GM19238 (cell line): ENCODE measurements at regions not wholly inside any gene's neighbourhood (a gene's known extent, or its start where the extent isn't known, plus 50 kb on each side); places are given as distances from the start of the nearest gene placed in this dataset.

Experiments
- DNase-seq: peaks from one replicate; pipeline ENCODE4 v3.0.0; 2011; ENCODE audit warnings: low spot score; ENCODE audit not compliant: insufficient read length

DNA sequence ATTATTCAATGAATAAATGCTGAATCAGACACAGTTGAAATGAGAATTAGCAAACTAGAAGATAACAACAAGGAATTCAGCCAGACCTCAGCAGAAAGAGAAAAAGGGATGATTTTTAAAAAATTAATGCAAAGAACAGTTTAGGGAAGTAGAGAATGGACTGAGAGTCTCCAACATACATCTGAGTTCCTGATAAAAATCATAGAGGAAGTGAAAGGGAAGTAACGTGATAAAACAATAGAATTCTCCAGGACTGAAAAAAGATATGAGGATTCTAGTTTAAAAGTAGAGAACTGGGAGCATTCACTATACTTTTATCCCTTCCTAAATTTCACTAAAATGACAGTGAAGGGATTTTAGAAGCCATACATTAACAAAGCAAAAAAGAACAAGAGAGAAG lies 592.0 kb downstream of the SOX6 start:
- DNase-seq: no peak

DNA sequence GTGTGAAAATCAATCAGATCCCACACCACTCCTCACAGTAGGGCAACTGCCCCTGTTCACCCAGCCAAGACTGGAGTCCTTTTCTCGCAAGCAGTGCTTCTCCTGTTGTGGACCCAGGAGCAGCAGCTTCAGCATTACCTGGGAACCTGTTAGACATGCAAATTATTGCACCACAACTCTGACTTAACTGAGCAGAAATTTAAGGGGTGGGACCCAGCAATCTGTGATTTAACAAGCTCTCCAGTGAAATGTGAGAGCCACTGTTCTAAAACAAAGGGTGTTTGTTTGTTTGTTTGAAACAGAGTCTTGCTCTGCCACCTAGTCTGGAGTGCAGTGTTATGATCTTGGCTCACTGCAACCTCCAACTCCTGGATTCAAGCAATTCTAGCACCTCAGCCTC lies 591.4 kb downstream of the SOX6 start:
- DNase-seq: no peak

DNA sequence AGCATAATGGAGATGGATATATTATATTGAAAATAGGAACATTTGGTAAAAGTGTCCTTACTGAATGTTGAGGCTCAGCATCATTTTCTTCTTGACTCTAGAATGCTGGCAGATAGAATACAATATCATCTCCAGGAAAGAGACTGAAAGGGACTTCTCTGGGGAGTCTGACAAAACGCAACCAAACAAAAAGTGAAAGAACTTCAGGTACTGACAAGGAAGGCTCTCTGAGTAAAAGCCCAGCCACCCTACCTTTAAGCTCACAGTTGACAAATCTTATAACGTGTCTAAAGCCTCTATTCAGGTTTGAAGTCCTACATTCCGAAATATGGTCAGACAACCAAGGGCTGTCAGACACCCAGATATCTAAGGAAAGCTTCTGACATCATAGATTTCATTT lies 590.8 kb downstream of the SOX6 start:
- no peak for DNase-seq

DNA sequence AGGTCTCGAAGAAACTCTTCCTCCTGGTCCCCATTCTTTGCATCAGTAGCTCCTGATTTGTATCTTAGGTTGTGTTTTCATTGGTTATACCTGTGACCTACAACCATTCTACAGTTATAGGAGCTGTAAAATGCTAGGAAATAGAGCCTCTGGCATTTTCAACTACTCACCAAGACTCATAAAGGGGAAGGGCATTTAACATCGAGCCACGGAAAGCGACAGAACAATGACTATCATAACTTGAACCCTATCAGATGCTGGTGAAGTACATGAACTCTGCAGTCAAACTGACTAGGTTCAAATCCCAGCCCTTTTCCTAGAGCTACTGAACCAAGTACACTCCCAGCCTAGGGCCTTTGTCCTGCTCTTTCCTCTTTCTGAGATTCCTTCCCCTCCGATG lies 588.0 kb downstream of the SOX6 start:
- no peak for DNase-seq

DNA sequence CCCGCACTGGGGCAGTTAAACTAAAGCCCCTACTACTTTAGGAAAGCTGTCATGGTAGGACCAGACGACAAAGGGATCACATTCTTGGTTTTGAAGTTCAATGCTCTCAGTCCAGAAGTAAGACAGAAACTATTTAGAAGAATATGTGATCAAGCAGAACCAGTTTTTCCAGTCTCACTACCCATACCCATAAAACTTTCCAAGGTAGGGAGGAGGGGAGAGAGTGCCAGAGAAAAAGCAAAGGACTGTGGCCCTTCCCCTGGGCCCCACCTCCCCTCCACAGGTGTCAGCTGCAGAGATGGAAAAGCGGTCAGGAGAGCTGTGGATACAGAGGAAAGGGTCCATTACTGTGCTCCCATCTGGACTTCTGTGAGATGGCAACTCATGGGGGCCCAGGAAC lies 587.1 kb downstream of the SOX6 start:
- DNase-seq: no peak

DNA sequence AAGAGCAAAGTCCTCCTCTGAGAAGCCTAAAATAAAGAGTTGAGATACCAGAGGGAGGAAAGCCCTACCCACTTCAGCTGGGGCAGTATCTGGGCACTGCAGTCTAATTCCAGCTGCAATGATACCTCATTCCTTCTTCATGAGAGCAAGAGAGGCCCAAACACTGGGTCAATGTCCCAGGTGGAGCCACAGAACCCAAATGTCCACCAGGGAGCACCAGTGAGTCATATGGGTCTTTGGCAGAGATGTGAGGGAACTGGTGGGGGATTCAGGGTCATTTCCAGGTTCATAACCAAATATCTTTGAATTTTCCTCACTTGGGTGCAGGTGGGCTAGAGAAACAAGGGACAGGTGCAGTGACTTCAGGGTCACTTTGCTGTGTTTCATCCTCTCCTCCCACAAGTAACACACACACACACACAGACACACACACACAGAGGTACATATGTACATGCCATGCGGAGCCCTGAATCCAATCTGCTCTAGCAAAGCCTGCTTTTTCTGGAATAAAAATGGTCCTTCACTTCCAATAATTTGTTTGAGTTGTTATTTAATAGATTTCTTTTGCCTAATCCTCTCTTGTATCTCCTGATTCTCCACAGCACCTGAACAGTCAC lies 585.4 kb downstream of the SOX6 start:
- DNase-seq: no peak

DNA sequence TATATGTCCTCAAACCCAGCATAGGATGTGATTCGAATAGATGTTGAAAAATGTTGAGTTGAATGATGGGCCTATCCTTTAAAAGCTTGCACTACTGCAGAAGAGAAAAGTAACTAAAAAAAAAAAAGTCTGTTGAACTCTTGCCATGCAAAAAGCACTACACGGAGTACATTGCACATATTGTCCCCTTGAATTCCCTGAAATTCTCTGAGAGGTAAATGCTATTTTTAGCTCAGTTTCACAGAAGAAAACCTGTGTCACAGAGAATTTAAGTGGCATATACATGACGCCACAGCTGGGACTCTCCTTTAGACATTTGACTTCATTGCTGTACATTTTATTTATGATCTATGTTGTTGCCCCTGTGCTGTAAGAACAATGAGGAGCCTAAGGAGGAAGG lies 583.8 kb downstream of the SOX6 start:
- no peak for DNase-seq

DNA sequence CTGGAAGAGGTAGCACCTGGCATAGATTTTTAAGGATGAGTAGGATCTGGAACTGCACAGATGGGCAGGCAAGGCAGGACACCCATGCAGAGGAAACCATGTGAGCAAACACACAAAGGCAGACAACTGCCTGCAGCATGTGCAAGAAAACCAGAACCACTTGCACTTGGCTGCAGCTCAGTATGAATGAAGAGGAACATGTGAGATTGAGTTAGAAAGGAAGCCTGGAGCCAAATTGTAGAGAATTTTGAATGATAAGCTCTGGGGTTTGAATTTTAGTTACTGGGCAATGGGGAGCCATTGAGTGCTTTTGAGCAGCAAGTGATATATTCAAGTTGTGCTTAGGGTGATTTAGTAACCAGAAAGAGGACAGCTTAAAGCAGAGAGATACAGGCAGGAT lies 583.4 kb downstream of the SOX6 start:
- no peak for DNase-seq

DNA sequence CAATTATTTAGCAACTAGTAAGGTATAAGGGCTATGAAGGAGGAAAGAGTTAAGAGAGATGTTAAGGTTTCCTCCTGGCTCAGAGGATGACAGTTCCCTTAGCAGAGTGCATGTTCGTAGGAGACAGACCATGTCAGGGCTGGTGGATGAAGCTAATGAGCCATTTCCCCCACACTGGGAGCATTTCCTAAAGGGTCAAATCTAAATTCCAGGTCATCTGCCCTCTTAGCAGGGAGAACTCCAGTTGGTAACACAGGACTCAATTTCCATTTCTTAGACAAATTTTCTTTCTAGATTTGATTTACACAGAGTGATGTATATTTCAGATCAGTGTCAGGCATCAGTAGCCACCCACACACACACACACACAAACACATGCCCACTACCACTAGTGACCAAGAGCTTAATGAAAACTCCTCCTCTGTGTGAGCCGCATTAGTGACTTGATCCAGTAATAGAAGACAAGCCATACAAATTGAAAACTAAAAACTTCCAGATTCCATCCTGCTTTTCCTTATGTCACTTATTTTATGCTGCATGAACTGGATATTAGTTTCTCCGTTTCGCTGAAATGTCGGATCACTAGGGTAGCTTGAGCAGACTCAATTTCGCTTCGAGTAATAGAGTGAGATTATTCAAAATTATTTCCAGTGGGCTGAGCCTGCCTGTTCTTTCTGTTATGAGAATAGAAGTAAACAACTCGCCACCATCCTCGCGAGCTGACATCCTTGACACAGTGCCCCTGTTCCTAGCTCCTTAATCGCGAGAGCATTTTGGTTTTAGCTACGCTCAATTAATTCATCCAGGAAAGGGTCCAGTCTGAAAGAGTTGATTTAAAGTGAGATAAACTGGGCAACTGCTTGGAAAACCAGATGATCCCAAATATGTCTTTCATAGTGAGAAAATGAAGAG lies 582.6 kb downstream of the SOX6 start:
- DNase-seq: no peak

DNA sequence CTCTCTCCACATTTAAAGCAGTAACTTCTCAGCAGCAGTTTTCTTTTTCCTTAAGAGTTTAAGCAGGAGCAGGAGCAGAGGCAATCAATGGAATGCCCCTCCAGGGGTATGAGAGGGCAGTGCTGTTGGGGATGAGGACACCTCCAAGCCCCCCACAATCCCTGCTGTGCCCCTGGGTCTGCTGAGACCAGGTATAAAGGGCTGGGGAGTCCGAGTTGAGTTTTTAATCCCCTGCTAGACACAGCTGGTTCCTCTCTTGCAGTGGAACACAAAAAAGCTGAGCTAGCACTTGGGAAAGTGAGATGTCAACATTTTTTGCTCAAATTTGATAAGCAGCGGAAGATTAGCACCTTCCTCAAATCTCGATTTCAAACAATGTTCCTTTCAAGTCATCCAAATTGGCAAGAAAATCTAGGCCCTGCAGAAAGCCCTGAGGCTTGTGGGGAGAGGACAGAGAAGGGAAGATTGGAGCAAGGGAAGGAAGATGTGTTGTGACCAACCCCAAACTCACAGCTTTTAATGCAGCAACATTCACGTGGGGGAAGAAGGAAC lies 581.9 kb downstream of the SOX6 start:
- DNase-seq: no peak

DNA sequence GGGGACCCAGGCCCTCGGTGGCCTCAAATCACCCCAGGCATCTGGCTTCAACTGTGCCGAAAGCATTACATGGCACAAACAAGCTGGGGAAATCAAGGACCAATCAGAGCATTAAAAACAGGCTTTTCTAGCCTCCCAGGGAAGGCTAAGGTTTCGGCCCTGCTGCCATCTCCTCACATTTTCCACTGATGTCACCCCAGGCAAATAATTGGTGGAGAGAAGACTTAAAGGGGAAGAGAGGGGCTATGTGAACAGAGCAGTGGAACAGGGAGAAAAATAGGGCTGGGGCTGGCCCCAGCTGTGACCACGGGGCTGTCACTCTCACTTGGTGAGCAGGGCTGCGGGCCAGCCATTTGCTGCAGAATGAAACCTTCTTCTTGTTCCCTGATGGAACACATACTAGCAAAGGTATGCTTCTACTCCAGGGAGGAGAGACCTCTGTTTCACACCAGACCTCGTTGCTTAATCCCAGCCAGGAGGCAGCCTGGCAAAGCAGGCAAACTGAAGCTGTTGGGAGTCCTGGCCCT lies 581.3 kb downstream of the SOX6 start:
- no peak for DNase-seq

DNA sequence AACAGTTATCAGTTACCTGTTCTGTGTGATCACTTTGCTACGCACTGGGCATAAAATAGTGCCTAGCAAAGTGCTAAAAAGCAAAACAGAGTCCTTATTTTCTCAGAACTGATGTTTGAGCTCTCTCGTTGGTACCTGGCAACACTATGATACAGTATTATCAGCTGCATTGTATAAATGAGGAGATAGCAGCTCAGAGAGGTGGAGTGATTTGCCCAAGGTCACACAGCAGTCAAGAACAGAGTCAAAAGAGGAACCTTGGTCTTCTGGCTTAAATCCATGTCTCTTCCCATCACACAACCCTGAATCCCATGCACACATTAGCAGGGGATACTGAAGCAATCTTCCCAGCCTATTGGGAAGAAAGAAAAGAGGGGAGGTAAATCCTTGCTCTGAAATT lies 580.5 kb downstream of the SOX6 start:
- no peak for DNase-seq

DNA sequence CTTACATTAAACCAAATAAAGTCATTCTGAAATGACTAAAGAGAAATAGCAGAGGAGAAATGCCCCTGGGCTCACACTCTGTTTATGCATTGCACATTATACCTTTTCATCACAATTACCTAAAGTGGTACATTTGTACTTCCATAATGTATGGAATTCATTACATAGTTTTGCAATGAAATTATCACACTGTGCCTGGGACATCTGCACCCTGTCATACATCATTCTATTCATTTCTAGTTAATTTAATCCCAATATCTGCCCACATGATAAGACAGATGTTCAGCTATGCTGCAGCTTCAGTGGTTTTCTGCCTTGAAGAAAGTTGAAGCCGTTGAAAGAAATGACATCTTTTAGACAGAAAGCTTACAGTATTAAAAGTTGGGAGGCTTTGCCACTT lies 580.0 kb downstream of the SOX6 start:
- DNase-seq: no peak

DNA sequence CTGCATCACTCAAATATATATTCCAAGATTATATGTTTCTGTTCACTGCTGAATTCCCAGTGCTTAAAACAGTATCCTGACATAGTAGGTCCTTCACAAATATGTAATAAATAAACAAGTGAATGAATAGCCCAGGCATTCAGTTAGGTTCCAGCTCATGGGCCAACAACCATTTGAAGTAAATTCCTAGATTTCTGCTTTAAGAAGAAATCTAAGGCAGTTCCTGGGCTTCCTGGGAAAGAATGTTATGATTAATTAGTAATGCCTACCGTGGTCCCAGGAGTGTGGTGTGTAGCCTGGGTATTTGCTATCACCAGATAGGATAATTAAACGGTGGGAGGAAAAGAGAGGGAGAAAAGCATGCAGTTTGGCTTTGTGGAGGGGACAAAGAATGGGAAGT lies 576.8 kb downstream of the SOX6 start:
- no peak for DNase-seq

DNA sequence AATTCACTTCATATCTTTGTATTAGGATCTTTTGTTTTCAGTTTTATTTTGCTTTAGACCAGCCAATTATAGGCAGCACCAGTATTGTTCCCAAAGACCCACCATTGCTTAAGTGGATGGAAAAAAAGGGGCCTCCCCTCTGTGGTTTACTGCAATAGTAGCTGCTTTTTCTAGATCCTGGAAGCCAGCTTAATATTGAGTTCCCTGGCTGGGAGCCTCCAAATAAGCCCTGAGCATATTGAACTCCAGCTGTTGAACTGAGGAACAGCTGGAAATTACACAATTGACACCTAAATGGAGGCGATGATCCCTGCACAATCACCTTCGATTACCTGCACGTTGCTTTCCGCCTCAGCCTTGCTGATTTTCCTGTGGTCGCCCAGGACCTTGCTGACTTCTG lies 576.0 kb downstream of the SOX6 start:
- no peak for DNase-seq

DNA sequence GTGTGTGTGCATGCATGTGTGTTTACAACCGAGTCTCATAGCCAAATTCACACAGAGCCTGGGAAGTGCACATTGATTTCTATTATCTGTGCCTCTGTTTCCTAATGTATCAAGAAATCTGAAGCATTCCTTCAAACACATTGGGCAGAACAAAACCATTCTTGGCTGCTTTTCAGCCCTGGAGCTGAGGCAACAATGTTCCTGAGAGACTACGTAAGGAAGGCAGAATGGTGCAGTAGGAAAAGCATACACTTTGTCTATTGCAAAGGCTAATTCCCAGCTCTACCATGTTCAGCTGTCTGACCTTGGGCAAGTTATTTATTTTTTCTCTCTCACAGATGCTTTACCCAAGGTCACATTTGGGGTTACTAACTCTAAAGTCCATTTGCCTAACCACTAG lies 575.5 kb downstream of the SOX6 start:
- no peak for DNase-seq

DNA sequence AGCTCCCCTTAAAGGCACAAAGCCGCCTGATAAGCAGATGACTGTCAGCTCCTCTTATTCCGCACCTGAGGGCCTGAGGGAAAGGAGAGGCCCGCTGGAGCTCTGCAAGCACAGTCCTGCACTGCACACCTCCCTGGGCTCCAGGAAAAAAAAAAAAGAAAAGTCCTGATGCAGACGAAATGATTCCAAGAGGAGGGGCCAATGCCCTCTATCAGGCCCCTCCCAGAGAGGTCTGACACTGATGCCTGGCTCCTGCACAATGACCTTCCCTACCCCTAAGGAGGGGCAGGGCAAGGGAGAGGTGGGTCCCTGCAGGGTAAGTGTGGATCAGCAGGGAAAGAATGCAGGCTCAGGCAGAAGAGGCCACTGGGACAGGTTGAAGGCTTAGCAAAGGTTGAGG lies 572.7 kb downstream of the SOX6 start:
- no peak for DNase-seq

DNA sequence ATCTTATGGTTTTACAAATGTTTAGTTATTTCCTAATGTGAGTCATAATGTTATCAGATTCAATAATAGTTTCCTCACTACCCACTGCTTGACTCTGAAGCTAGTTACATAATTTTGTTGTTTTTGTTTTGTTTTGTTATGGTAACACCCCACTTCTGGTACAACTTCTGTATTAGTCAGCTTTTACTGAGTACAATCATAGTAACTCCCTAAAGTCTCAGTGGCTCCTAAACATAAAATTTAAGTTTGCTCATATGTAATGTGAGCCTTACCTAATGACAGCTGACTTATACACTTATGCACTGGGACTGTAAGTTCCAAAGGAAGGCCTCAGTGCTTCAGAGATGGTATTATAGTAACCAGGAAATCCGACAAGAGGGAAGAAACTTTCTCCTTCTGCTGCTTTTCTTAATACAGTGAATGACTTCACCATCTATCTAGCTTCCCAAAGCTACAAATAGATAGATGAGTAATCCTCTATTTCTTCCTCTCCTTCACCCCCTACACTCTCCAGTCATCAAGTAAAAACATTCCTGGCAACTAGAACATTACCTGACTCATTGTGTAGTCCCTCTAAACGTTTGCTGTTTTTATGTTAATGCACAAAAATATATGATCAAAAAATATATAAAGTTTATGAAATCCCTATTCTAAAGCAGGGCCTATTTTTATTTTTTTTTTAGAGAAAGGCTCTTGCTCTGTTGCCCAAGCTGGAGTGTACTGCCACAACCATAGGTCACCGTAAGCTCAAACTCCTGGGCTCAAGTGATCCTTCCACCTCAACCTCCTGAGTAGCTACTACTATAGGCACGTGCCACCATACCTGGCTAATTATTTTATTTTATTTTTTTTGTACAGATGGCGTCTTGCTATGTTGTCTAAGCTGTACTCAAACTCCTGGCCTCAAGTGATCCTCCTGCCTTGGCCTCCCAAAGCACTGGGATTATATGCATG lies 563.0 kb downstream of the SOX6 start:
- DNase-seq: no peak

DNA sequence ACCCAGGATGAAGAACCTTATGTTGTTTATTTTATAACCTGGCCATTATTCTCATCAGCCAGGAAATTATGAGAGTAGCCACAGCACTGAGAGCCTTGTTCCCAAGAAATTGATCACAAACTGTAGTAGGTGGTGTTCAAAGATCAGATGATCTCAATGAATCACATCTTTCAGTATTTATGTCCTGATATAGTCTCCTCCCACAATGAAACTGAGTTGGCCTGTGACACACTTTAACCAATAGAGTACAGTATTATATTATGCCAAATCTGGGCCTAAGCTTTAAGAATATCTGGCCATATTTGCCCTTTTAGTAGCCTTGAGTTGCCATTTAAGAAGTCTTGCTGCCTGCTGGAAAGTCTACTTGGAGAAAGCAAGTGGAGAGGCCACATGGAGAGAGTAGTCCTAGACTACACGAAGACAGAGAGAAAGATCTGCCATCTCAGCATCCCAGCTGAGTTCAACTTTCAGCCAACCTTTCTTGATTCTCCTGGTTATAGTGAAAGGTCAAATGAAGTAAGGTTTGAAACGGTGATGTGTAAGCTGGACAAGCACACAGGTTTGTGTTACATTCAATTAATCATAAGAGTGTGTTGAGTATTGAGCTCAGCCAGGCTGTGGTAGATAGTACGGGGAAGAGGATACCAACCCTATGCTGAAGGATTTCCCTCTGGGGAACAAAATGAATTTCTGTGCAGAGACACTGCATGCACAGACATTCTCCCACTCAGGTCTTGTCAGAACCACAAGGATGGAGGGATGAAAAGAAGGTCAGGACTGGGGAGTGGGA lies 561.8 kb downstream of the SOX6 start:
- no peak for DNase-seq

DNA sequence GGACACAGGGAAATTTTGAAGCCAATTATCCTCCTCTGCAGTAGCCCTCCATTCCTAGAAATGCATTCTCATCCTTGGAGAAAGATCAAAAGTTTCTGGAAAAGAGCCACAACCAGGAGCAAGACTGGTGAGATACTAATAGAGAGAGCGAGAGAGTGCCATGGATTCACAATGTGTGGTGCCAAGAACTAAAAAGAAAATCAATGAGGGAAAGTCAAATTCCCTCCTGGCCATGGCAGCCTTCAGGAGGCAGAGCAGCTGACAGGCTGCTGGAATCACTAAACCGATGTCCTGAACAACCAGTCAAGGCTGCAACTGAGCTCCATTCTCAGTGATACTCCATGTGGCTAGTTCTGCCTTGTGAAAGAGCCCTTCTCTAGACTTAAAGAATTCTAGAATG lies 561.0 kb downstream of the SOX6 start:
- DNase-seq: no peak
